Dermis microvascular lymphatic vessel endothelial cell (primary cell): ENCODE measurements at regions not wholly inside any gene's neighbourhood (a gene's known extent, or its start where the extent isn't known, plus 50 kb on each side); places are given as distances from the start of the nearest gene placed in this dataset.

Experiments used
- DNase-seq, 2 donors: peaks; one replicate each; pipeline versions ENCODE4 v3.0.0 to v3.0.0-alpha.2; 2010; ENCODE audit warnings: low read depth in 2 of 2

- no peak for DNase-seq
Measured at GRCh38 chr7:156157409-156158012, 345.2 kb upstream of the SHH start.

GRCh38 chr7:156156734-156157408 is 344.6 kb upstream of the SHH start:
- DNase-seq = no peak

DNA sequence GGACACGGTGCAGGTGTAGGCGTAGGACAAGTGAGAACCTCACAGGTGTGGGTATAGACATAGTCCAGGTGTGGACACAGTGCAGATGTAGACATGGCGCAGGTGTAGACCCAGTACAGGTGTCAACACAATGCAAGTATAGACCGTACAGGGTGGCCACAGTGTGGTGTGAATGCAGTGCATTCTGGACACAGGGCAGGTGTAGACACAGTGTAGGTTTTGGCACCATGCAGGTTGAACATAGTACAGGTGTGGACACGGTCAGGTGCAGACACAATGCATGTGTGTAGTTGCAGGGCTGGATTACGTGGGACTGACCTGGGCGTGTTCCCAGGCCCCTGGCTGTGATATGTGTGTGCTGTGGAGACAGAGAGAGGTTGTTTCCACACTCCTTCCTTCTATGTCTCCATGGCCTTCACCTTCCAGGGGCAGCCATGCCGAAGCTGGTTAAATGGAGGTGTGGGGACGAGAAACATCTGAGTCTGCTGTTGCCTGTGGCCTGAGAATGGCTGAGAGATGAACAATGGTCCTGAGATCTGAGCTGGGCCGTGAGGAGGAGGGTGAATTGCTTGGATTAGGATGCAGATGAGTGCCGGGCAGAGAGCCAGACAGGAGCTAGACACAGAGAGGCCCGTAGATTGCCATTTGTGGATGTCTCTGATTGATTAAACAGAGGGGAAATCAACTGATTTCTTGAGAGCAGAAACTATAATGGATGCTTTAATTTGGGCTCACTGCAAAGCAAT is 343.9 kb upstream of the SHH start:
- no peak for DNase-seq

DNA sequence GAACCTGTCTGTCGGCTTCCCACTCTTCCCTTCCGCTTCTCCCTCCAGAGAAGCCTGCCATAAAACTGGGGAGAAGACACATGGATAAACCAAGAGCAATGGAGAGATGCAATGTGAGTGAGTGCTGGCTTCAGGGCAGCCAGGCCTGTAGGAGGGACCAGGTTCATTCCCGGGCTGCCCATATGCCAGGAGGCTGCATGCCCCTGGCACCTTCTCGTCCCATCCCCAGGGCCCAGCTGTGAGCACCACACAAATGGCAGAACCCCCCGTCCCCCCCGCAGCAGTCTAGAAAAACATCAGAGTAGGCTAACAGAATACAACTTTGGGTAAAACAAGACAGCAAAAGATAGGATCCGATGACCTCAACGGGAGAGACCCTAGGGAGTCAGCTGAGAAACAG is 341.3 kb upstream of the SHH start:
- DNase-seq = no peak

DNA sequence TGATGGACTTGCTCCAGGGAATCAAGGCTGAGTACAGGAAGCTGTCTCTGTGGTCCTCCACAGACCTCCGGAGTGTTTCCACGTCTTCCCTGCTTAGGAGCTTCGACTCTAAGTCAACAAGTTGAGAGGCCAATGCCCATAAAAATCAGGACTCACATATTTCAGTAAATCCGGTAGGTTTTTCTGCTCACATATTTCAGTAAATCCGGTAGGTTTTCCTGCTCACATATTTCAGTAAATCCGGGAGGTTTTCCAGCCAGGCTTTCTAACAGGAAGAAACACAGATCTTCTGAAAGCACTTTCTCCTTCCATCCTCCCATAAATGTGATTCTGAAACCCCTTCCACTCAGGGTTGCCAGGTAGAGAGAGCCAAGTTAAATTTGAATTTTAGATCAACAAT is 340.1 kb upstream of the SHH start:
- DNase-seq = no peak

- DNase-seq = no peak
Measured at GRCh38 chr7:156151658-156152057, 339.4 kb upstream of the SHH start.

DNA sequence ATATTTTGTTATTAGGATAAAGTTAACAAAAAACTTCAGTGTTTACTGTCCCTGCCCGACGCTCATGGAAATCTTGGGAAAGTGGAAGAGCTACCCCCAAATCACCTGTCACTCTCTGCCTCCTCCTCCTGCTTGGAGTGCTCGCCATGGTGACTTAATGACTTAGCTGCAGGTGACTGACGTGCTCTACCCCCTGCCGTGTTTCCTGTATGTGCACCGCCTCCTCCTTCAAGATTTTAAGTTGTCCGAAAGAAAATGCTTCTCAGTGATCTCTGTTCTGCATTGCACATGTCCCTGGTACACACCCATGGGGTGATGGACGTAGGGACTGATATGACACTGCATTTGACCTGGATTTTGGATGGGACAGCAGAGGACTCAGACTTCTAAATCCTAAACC is 338.8 kb upstream of the SHH start:
- no peak for DNase-seq

DNA sequence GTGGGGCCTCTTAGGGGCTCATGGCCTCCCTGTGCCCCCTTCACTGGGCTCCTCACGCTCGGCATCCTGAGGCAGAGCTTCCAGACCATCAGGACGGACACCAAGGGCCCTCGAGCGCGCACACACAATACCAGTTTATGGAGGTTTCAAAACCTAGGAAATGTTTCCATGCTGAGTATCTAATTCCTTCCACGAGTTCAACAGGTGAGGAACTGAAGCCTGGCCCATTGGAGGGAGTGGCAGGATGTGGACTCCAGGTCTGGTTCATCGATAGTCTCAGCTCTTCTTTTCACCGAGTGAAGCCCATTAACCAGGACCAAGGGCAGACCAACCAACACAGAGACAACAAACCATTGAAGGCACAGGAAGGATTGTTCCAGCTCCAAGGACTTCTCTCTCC is 336.7 kb upstream of the SHH start:
- DNase-seq = no peak

GRCh38 chr7:156148547-156148946 is 336.3 kb upstream of the SHH start:
- no peak for DNase-seq

DNA sequence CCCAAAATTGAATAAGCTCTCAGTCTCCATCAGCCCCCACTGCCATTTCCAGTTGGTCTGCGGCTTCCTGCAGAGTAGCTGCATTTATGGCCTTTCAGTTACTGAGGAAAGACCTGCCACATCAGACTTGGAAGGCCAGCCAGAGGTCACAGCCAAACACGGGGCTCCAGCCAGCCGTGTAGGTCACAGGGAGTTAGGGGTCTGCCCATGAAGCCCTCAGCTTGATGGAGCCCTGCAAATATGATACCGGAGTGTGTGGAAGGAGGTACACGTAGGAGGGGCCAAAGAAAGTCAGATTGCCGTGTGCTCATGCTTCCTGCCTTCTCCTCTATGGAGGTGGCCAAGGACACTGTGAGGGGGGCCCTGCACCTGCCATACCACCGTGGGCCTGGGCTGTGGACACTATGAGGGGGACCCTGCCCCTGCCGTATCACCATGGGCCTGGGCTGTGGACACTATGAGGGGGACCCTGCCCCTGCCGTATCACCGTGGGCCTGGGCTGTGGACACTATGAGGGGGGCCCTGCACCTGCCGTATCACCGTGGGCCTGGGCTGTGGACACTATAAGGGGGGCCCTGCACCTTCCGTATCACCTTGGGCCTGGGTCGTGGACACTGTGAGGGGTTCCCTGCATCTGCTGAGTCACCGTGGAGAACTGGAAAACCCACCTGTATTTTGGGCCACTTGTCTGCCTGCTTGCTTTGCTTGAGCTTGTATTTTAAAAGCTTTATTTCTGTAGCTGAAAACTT is 335.7 kb upstream of the SHH start:
- DNase-seq = no peak

- no peak for DNase-seq
Measured at GRCh38 chr7:156147104-156147503, 334.8 kb upstream of the SHH start.

DNA sequence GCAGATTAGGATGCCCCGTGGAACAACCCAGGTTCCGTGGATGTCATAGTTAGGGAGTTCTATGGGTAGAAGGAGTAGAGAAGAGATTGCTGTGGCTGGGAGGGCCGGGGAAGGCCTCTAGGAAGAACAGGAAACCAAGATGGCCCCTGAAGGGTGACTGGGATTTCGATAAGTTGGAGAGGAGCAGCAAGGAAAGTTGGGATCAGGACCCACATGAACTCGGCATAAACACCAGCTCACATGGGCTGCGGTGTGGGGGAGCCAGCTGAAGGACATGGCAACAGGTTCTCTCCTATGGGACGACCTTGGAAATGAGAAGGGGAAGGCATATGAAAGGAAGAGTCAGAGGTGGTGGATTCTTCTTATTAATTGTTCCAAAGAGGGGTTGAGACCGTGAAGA is 333.7 kb upstream of the SHH start:
- DNase-seq = no peak

DNA sequence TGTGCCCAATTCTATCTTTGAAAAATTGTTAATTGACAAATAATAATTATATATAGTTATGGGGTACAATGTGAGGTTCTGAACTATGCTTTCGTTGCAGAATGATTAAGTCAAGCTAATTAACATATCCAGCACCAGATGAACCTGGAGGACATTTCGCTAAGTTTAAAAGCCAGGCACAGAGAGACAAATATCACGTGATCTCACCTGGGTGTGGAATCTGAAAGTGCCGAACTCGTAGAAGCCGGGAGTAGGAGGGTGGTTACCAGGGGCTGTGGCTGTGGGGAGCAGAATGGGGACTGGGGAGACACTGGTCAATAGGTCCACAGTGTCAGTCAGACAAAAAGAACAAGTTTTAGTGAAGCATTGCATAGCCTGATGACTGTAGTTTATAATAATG is 332.9 kb upstream of the SHH start:
- no peak for DNase-seq

DNA sequence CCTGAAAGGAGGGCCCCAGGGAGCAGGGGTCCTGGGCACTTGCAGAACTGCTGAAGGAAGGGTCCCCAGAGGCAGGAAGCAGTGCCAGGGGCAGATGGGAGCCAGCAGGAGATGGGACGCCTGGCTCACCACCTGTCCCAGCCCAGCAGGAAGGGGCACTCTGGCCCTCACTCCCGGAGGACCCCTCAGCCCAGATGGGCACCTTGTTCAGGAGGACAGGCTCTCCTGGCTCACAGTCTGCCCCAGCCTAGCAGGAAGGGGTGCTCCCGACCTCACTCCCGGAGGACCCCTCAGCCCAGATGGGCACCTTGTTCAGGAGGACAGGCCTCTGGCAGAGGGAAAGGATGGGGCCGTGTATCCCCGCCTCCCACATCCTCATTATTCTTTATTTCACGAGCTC is 331.4 kb upstream of the SHH start:
- no peak for DNase-seq

- no peak for DNase-seq
Measured at GRCh38 chr7:156143158-156143557, 330.9 kb upstream of the SHH start.

DNA sequence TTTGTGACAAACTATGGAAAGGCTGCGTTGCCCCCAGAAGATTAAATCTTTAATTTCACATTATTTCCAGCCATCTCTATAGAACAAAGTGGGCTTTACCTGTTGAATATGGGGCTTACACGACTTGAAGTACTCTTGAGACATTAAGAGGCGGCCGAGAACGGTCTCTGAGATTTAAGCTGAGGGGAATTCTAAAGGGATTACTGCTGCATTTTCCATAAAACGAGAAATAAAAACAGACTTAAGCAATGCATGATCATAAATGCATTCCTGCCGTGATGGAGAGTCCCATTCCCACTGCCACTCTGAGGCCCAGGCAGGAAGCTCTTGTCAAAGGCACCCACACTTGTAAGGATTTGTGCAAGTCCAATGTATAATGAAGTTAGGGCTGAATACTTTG is 329.7 kb upstream of the SHH start:
- no peak for DNase-seq

GRCh38 chr7:156140896-156141295 is 328.6 kb upstream of the SHH start:
- no peak for DNase-seq

DNA sequence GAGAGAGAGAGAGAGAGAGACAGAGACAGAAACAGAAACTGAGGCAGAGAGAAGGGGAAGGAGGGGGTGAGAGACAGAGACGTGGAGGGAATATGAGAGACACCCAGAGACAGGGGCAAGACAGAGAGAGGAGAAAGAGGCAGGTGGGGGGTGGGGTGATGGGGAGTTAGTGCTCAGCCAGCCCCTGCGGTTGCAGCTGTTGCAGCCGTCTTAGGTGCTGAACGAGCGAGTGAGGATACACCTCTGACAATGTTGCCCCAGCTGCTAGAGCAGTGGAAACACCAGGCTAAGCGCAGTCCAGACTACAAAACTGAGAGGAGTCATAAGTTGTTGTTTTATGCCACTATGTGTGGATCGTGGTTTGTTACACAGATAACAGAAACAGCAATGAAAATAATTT is 328.2 kb upstream of the SHH start:
- DNase-seq = no peak

GRCh38 chr7:156139633-156140032 is 327.4 kb upstream of the SHH start:
- DNase-seq = no peak

GRCh38 chr7:156139112-156139511 is 326.8 kb upstream of the SHH start:
- no peak for DNase-seq

DNA sequence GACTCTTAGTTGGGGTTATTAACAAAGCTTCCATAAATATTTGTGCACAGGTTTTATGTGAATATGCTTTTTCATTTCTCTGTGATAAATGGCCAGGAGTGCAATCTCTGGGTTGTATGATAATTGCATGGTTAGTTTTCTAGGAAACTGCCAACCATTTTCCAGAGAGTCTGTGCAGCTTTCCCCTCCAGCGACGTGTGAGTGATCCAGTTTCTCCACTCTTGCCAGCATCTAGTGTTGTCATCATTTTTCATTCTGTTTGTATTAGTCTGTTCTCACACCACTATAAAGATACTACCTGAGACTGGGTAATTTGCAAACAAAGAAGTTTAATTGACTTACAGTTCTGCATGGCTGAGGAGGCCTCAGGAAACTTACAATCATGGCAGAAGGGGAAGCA is 319.6 kb upstream of the SHH start:
- no peak for DNase-seq

- DNase-seq = no peak
Measured at GRCh38 chr7:156129522-156129921, 317.3 kb upstream of the SHH start.
